ENCODE measurements at regions not wholly inside any gene's neighbourhood (a gene's known extent, or its start where the extent isn't known, plus 50 kb on each side); places are given as distances from the start of the nearest gene placed in this dataset.

DNA sequence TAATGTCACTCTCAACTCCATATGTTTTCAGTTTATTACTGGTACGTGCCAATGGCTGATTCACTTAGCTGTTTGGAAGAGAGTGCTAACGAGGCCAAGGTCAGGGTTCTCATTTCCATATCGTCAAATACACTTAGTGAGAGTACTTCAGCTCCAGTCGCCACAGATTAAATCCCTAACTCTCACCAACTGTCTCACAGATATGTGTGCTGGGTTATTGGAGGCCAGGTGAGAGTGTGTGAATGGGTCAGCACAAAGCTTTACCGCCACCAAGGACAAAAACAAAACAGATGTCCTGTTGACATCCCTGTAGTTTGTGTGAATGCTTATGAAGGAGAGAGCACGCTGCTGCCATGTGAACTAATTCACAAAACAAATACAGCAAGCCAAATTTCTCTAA lies 133.5 kb upstream of the TBL1XR1 start:
- Histone ChIP-seq H3K4me3 (no peak overlapping the region), H3K27me3 (no peaks in the 10 kb centered on the region), H3K36me3 (no peaks in the 10 kb centered on the region), H3K9me3 (no peaks in the 10 kb centered on the region), H3K27ac (no peak overlapping the region), H3K4me1 (no peaks in the 10 kb centered on the region)
- no peak for DNase-seq (ENCODE audit: low spot score in 2 of 2)
- intact Hi-C loops (cut with DNase I; ENCODE audit: low total_unique reads): no loop called here
- TF ChIP-seq, protein P1, sequence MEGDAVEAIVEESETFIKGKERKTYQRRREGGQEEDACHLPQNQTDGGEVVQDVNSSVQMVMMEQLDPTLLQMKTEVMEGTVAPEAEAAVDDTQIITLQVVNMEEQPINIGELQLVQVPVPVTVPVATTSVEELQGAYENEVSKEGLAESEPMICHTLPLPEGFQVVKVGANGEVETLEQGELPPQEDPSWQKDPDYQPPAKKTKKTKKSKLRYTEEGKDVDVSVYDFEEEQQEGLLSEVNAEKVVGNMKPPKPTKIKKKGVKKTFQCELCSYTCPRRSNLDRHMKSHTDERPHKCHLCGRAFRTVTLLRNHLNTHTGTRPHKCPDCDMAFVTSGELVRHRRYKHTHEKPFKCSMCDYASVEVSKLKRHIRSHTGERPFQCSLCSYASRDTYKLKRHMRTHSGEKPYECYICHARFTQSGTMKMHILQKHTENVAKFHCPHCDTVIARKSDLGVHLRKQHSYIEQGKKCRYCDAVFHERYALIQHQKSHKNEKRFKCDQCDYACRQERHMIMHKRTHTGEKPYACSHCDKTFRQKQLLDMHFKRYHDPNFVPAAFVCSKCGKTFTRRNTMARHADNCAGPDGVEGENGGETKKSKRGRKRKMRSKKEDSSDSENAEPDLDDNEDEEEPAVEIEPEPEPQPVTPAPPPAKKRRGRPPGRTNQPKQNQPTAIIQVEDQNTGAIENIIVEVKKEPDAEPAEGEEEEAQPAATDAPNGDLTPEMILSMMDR (IDR thresholded peaks at IDR 0.05): no peak
- TF ChIP-seq POLR2AphosphoS5 (IDR thresholded peaks at IDR 0.05) (no peak), POLR2A (IDR thresholded peaks at IDR 0.05) (no peak)

DNA sequence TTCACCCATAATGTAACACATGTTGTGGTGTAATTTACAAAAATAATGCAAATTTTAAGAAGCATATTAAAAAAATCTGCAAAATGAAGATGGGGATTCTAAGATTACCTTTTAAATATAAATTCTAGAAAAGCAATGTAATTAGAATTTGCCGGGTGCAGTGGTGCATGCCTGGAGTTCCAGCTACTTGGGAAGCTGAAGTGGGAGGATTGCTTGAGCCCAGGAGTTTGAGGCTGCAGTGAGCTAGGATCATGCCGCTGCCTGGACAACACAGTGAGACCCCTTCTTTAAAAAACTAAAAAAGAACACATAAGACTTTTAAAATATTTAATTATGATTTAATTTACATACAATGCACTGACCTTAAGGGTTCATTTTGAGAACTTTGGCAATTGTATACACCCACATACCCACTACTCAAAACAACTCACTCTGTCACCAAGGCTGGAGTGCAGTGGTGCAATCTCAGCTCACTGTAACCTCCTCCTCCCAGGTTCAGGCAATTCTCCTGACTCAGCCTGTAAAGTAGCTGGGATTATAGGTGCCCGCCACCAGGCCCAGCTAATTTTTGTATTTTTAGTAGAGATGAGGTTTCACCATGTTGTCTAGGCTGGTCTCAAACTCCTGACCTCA lies 134.0 kb upstream of the TBL1XR1 start:
- Histone ChIP-seq H3K27me3 (no peaks in the 10 kb centered on the region), H3K4me3 (no peak overlapping the region), H3K27ac (no peak overlapping the region), H3K36me3 (no peaks in the 10 kb centered on the region), H3K4me1 (no peaks in the 10 kb centered on the region), H3K9me3 (no peaks in the 10 kb centered on the region)
- intact Hi-C loops (cut with DNase I; ENCODE audit: low total_unique reads): no loop called here
- DNase-seq (ENCODE audit: low spot score in 2 of 2): no peak
- TF ChIP-seq, protein P1 (IDR thresholded peaks at IDR 0.05): no peak
- no peak for TF ChIP-seq POLR2A (IDR thresholded peaks at IDR 0.05)

DNA sequence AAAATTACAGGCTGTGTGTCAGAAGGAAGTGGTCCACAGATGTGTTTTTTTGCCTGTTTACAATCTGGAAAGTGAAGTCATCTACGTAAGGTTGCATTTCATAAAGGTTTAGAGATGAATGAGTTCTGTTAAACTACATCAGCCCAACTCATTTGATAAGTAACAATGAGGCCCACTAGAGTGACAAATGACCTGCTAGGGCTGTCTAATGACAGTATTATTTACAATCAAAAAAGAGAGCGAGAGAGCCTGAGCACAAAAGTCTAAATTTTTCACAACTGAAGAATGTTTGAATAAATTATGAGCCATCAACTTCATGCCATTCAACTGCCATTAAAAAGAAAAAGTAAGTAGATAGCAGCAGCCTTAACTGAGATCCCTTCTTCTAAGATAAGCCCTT lies 135.7 kb upstream of the TBL1XR1 start:
- no peaks in the 10 kb centered on the region for H3K27me3 ChIP-seq
- H3K4me3 ChIP-seq: no peak overlapping the region
- intact Hi-C loops (cut with DNase I; ENCODE audit: low total_unique reads): no loop called here
- H3K9me3 ChIP-seq: no peaks in the 10 kb centered on the region
- no peaks in the 10 kb centered on the region for H3K36me3 ChIP-seq
- TF ChIP-seq POLR2A (IDR thresholded peaks at IDR 0.05) (no peak), POLR2AphosphoS5 (IDR thresholded peaks at IDR 0.05) (no peak)
- TF ChIP-seq, protein P1 (IDR thresholded peaks at IDR 0.05): no peak
- no peaks in the 10 kb centered on the region for H3K4me1 ChIP-seq
- no peak overlapping the region for H3K27ac ChIP-seq
- no peak for DNase-seq (ENCODE audit: low spot score in 2 of 2)

DNA sequence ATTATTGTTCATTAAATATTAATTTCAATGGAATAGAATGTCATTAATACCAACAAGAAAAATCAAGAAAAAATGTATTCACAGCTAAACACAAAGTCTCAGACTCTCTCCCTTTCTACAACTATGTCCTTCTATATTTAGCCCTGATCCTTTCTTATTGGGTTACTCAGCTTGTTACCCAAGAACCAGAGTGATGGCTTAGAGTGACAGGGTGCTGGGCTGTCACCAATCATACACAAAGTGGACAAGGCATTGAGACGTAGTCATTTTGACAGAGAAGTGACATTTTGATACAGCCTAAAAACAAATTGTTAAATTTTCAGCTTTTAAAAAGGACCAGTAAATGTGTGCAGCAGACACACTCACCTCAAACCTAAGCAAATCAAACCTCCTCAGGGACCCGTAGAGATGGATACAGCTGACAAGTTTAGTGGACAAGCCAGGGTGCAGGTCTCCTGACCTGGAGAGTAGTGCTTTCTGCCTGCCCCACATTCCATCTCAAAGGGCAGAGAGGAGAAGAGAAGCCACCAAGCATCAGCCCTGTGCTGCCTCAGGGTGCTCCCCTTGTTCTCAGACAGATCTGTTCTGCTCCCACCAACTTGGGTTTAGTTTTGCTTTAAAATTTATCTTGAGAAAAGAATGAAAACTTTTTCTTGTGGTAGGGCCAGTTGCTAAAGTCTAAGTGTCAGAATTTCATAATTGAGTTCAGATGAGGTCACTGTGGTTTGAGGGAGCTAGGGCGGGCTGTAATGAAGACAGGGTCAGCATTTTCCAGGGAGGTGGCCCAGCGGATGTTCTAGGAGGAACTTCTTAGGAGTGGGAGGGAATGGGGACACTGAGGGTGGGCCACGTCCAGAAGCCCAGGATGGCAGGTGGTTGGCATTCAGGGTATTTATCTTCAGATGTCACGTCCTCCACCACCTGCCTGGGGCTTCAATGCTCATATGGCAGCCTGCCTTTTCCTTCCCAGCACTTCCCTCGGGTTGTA lies 136.5 kb upstream of the TBL1XR1 start:
- H3K36me3 ChIP-seq: no peaks in the 10 kb centered on the region
- no peak overlapping the region for H3K27ac ChIP-seq
- H3K4me3 ChIP-seq: no peak overlapping the region
- H3K27me3 ChIP-seq: no peaks in the 10 kb centered on the region
- H3K9me3 ChIP-seq: no peaks in the 10 kb centered on the region
- no peak for DNase-seq (ENCODE audit: low spot score in 2 of 2)
- no peaks in the 10 kb centered on the region for H3K4me1 ChIP-seq
- intact Hi-C loops (cut with DNase I; ENCODE audit: low total_unique reads): no loop called here
- TF ChIP-seq POLR2A (IDR thresholded peaks at IDR 0.05): no peak
- no peak for TF ChIP-seq POLR2AphosphoS5 (IDR thresholded peaks at IDR 0.05)
- TF ChIP-seq, protein P1 (IDR thresholded peaks at IDR 0.05): no peak

DNA sequence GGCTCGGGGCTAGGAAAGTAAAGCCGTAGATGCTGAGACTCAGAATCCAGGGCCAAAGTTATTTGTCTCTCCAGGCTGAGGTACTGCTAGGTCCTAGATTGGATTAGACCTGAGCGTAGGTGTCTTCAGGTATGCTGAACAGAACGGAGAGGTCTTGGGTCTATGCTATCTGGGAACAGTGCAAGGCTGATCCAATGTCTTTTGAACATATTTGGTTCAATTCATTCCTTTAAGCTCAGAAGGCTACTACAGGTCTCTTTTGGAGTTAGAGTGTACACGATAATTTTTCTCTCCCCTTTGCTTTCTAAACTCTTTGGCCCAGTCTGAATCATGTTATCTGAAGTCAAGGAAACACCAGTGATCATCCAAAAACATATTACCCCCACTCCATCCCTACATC lies 137.5 kb upstream of the TBL1XR1 start:
- no peak overlapping the region for H3K4me3 ChIP-seq
- TF ChIP-seq POLR2A (IDR thresholded peaks at IDR 0.05) (no peak), POLR2AphosphoS5 (IDR thresholded peaks at IDR 0.05) (no peak)
- TF ChIP-seq, protein P1 (IDR thresholded peaks at IDR 0.05): no peak
- intact Hi-C loops (cut with DNase I; ENCODE audit: low total_unique reads): no loop called here
- H3K9me3 ChIP-seq: no peaks in the 10 kb centered on the region
- H3K4me1 ChIP-seq: no peaks in the 10 kb centered on the region
- no peaks in the 10 kb centered on the region for H3K36me3 ChIP-seq
- no peak for DNase-seq (ENCODE audit: low spot score in 2 of 2)
- no peaks in the 10 kb centered on the region for H3K27me3 ChIP-seq
- H3K27ac ChIP-seq: no peak overlapping the region

Data from breast epithelium (tissue), 4 donors.